HL-60 (cell line): ENCODE measurements at regions not wholly inside any gene's neighbourhood (a gene's known extent, or its start where the extent isn't known, plus 50 kb on each side); places are given as distances from the start of the nearest gene placed in this dataset.

ENCODE experiments used
- DNase-seq, 2 experiments: peaks; one replicate each; pipeline ENCODE4 v3.0.0-alpha.2; 2010 to 2020; ENCODE audit warnings: low read depth in 1 of 2, low spot score in 1 of 2
- H3K27ac ChIP-seq: fragments of 250-450 bp; sonication (Bioruptor Pico); replicated peaks from 2 replicates; pipeline ENCODE4 v1.5.1; 2020; ENCODE audit warnings: mild to moderate bottlenecking, moderate library complexity
- H3K27me3 ChIP-seq: fragments of 250-450 bp; sonication (Bioruptor Pico); 2 replicates; pipeline ENCODE4 v1.5.1; 2021; ENCODE audit warnings: mild to moderate bottlenecking, moderate library complexity; ENCODE audit not compliant: insufficient read depth, poor library complexity, severe bottlenecking
- H3K4me3 ChIP-seq: replicated peaks from 2 replicates; pipeline ENCODE4 v1.5.1; 2011; ENCODE audit warnings: mild to moderate bottlenecking, control low read depth, low read length; ENCODE audit not compliant: insufficient read depth
- GABPA ChIP-seq: IDR thresholded peaks from 2 replicates; pipeline ENCODE4 v1.6.1; 2012; ENCODE audit warnings: low read depth
- POLR2AphosphoS5 ChIP-seq: IDR thresholded peaks from 2 replicates; pipeline ENCODE4 v1.6.1; 2012; ENCODE audit warnings: low read depth
- SPI1 ChIP-seq: IDR thresholded peaks from 2 replicates; pipeline ENCODE4 v1.6.1; 2012; ENCODE audit warnings: low read depth, mild to moderate bottlenecking, borderline replicate concordance
- TF ChIP-seq, protein P1 (sequence below): IDR thresholded peaks from one replicate; pipeline ENCODE4 v1.5.1; 2011; ENCODE audit warnings: low read length, control low read depth, inconsistent platforms; ENCODE audit not compliant: insufficient read depth
- TF ChIP-seq, protein P2 (sequence below): IDR thresholded peaks from 2 replicates; pipeline ENCODE4 v1.6.1; 2012; ENCODE audit warnings: low read depth; ENCODE audit not compliant: insufficient replicate concordance

DNA sequence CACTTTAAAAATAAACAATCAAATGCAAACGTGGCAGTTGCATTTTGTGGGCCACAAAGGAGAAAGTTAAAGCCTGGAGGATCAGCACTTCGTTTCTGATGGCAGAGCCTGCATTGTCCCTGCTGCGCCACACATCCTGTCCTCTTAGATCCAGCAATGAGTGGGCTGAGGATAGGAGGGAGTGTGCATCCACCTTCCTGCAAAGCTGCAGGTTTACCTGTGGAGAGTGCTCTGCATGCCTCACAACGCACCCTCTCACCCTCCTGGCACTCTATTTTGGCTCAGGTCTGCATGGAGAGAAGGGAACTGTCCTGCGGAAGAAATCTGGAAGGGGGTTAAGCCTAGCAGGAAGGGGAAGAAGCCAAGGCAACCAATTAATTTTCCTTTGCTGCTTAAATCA lies 212.2 kb upstream of the SLC24A2 start:
- no peak for TF ChIP-seq SPI1
- TF ChIP-seq, protein P1, sequence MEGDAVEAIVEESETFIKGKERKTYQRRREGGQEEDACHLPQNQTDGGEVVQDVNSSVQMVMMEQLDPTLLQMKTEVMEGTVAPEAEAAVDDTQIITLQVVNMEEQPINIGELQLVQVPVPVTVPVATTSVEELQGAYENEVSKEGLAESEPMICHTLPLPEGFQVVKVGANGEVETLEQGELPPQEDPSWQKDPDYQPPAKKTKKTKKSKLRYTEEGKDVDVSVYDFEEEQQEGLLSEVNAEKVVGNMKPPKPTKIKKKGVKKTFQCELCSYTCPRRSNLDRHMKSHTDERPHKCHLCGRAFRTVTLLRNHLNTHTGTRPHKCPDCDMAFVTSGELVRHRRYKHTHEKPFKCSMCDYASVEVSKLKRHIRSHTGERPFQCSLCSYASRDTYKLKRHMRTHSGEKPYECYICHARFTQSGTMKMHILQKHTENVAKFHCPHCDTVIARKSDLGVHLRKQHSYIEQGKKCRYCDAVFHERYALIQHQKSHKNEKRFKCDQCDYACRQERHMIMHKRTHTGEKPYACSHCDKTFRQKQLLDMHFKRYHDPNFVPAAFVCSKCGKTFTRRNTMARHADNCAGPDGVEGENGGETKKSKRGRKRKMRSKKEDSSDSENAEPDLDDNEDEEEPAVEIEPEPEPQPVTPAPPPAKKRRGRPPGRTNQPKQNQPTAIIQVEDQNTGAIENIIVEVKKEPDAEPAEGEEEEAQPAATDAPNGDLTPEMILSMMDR, result no peak
- no peak for TF ChIP-seq GABPA
- TF ChIP-seq, protein P2, sequence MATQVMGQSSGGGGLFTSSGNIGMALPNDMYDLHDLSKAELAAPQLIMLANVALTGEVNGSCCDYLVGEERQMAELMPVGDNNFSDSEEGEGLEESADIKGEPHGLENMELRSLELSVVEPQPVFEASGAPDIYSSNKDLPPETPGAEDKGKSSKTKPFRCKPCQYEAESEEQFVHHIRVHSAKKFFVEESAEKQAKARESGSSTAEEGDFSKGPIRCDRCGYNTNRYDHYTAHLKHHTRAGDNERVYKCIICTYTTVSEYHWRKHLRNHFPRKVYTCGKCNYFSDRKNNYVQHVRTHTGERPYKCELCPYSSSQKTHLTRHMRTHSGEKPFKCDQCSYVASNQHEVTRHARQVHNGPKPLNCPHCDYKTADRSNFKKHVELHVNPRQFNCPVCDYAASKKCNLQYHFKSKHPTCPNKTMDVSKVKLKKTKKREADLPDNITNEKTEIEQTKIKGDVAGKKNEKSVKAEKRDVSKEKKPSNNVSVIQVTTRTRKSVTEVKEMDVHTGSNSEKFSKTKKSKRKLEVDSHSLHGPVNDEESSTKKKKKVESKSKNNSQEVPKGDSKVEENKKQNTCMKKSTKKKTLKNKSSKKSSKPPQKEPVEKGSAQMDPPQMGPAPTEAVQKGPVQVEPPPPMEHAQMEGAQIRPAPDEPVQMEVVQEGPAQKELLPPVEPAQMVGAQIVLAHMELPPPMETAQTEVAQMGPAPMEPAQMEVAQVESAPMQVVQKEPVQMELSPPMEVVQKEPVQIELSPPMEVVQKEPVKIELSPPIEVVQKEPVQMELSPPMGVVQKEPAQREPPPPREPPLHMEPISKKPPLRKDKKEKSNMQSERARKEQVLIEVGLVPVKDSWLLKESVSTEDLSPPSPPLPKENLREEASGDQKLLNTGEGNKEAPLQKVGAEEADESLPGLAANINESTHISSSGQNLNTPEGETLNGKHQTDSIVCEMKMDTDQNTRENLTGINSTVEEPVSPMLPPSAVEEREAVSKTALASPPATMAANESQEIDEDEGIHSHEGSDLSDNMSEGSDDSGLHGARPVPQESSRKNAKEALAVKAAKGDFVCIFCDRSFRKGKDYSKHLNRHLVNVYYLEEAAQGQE, result no peak
- TF ChIP-seq POLR2AphosphoS5, result no peak
- DNase-seq, result no peak
- no peak overlapping the region for H3K27ac ChIP-seq
- no peak overlapping the region for H3K4me3 ChIP-seq
- H3K27me3 ChIP-seq, result no peaks in the 10 kb centered on the region

DNA sequence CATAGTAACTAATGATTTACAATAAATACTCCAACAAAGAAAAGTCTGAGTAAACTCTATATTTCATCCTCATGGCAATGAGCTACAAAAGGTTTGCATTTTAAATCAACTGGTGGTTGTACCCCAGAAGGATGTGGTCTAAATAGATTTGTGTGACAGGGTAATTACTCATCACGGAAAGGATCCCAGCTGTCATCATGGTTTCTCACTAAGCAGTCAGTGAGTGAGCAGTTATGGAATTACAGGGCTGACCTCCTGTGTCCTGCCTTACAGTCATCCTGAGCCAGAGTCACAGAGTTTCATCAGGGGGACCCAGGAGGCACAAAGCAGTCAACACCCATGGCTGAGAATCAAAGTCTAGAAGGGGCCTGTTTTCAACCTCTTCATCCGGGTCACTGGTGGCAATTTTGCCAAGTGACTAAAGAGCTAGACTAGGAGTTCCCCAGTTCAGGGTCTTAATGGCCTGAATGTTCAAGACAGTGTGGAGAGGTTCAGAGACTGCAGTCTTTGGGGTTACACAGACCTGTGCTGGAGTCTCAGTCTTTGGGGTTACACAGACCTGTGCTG lies 210.7 kb upstream of the SLC24A2 start:
- no peak for DNase-seq
- Histone ChIP-seq H3K27ac (no peak overlapping the region), H3K27me3 (no peaks in the 10 kb centered on the region), H3K4me3 (no peak overlapping the region)
- TF ChIP-seq, protein P1, result no peak
- no peak for TF ChIP-seq SPI1
- TF ChIP-seq, protein P2, result no peak
- TF ChIP-seq GABPA, result no peak
- no peak for TF ChIP-seq POLR2AphosphoS5

DNA sequence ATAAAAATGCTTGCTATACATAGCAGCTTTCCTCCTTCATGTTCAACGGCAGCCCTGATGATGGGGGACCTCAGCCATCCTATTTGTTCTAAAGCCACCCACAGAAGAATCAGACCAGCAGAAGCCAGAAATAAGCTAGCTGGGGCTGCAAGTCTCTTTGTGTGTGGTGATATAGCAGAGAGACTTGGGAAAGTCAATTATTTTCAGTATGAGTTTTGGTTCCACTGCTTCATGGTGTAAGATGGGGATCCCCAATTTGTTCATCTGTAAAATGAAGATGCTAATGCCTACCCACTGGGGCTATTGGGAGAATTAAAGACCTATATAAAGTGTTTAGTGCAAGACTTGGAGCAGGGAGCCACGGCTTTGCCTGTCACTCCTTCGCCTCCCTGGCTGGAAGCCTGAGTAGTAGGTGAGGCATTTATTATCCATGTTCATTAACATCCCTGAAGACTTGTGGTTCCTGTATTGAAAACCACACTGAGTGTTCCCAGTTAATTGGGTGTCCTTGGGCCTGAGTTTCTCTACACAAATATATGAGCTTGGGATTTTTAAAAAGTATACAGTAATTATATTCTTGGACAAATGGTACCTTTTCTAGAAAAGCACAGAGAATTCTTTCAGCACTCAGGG lies 210.1 kb upstream of the SLC24A2 start:
- DNase-seq, result no peak
- Histone ChIP-seq H3K27ac (no peak overlapping the region), H3K4me3 (no peak overlapping the region), H3K27me3 (no peaks in the 10 kb centered on the region)
- TF ChIP-seq GABPA (no peak), SPI1 (no peak), POLR2AphosphoS5 (no peak)
- TF ChIP-seq, protein P2, result no peak
- TF ChIP-seq, protein P1, result no peak
